HG03025 (cell line): ENCODE measurements at regions not wholly inside any gene's neighbourhood (a gene's known extent, or its start where the extent isn't known, plus 50 kb on each side); places are given as distances from the start of the nearest gene placed in this dataset.

Experiments
- ATAC-seq: cut with Tn5 transposase; IDR thresholded peaks from one replicate; pipeline ENCODE4 v1.9.1; 2021; ENCODE audit warnings: mild to moderate bottlenecking, moderate library complexity; ENCODE audit not compliant: unreplicated experiment, low FRiP score

GRCh38 chr7:124515106-124515830 lies 250.3 kb downstream of the GPR37 start:
- ATAC-seq: no peak

GRCh38 chr7:124514471-124514870 lies 251.1 kb downstream of the GPR37 start:
- ATAC-seq: no peak

- ATAC-seq: no peak
Measured at GRCh38 chr7:124497176-124497575, 268.4 kb downstream of the GPR37 start.

- ATAC-seq: no peak
Measured at GRCh38 chr7:124489925-124490324, 275.7 kb downstream of the GPR37 start.

- no peak for ATAC-seq
Measured at GRCh38 chr7:124489082-124489819, 276.3 kb downstream of the GPR37 start.

- ATAC-seq: no peak
Measured at GRCh38 chr7:124482229-124482628, 283.4 kb downstream of the GPR37 start.

GRCh38 chr7:124480821-124481290 lies 284.7 kb downstream of the GPR37 start:
- ATAC-seq: no peak

GRCh38 chr7:124480036-124480820 lies 285.4 kb downstream of the GPR37 start:
- ATAC-seq: no peak

- ATAC-seq: no peak
Measured at GRCh38 chr7:124462249-124462648, 303.3 kb downstream of the GPR37 start.

GRCh38 chr7:124460555-124460954 lies 305.0 kb downstream of the GPR37 start:
- no peak for ATAC-seq

GRCh38 chr7:124460056-124460450 lies 305.5 kb downstream of the GPR37 start:
- no peak for ATAC-seq

- ATAC-seq: no peak
Measured at GRCh38 chr7:124459101-124460055, 306.2 kb downstream of the GPR37 start.

GRCh38 chr7:124457841-124458240 lies 307.8 kb downstream of the GPR37 start:
- ATAC-seq: no peak

- no peak for ATAC-seq
Measured at GRCh38 chr7:124456286-124456685, 309.3 kb downstream of the GPR37 start.

GRCh38 chr7:124452186-124452585 lies 313.4 kb downstream of the GPR37 start:
- ATAC-seq: no peak

GRCh38 chr7:124449896-124450295 lies 315.7 kb downstream of the GPR37 start:
- ATAC-seq: no peak

GRCh38 chr7:124444696-124445480 lies 320.7 kb downstream of the GPR37 start:
- no peak for ATAC-seq

- ATAC-seq: no peak
Measured at GRCh38 chr7:124443762-124444161, 321.8 kb downstream of the GPR37 start.

- no peak for ATAC-seq
Measured at GRCh38 chr7:124440081-124440480, 325.5 kb downstream of the GPR37 start.
